Neural cell (in vitro differentiated cells): ENCODE measurements at regions not wholly inside any gene's neighbourhood (a gene's known extent, or its start where the extent isn't known, plus 50 kb on each side); places are given as distances from the start of the nearest gene placed in this dataset.

Source experiments
- H2AFZ ChIP-seq: fragments of 200-600, 300-800 bp; sonication (generic), shearing (Covaris generic); 2 replicates; pipeline ENCODE4 v1.6.0; 2014; ENCODE audit warnings: low read depth, mild to moderate bottlenecking, antibody characterized with exemption, low read length, moderate library complexity
- H3F3A ChIP-seq: fragments of 200-600 bp; shearing (Covaris generic); 2 replicates; pipeline ENCODE4 v1.6.1; 2016; ENCODE audit warnings: mild to moderate bottlenecking, moderate library complexity, mixed read lengths, antibody characterized with exemption, low read length; ENCODE audit not compliant: insufficient read depth, poor library complexity, severe bottlenecking
- H3K27ac ChIP-seq: fragments of 200-600, 300-800 bp; sonication (generic), shearing (Covaris generic); 2 replicates; pipeline ENCODE4 v1.5.1; 2014; ENCODE audit warnings: mild to moderate bottlenecking, low read length, moderate library complexity
- H3K27me3 ChIP-seq: fragments of 300-800, 200-600 bp; sonication (generic), shearing (Covaris generic); 2 replicates; pipeline ENCODE4 v1.6.0; 2014; ENCODE audit warnings: mild to moderate bottlenecking, low read depth, low read length, moderate library complexity; ENCODE audit not compliant: insufficient read depth
- H3K36me3 ChIP-seq: fragments of 300-800, 200-600 bp; sonication (generic), shearing (Covaris generic); 2 replicates; pipeline ENCODE4 v1.5.1; 2014; ENCODE audit warnings: mild to moderate bottlenecking, antibody characterized with exemption, low read length, moderate library complexity; ENCODE audit not compliant: insufficient read depth
- H3K4me2 ChIP-seq: fragments of 300-800, 200-600 bp; sonication (generic), shearing (Covaris generic); 2 replicates; pipeline ENCODE4 v1.6.0; 2014; ENCODE audit warnings: mild to moderate bottlenecking, low read length
- H3K4me3 ChIP-seq: fragments of 300-800, 200-600 bp; sonication (generic), shearing (Covaris generic); 2 replicates; pipeline ENCODE4 v1.5.1; 2014; ENCODE audit warnings: mild to moderate bottlenecking, low read length, moderate library complexity
- H3K79me2 ChIP-seq: fragments of 200-600 bp; shearing (Covaris generic); replicated peaks from 2 replicates; pipeline ENCODE4 v1.6.0; 2014; ENCODE audit warnings: mild to moderate bottlenecking, low read length, moderate library complexity; ENCODE audit not compliant: insufficient read depth
- H3K9ac ChIP-seq: fragments of 300-800, 200-600 bp; sonication (generic), shearing (Covaris generic); 2 replicates; pipeline ENCODE4 v1.6.1; 2016; ENCODE audit warnings: mild to moderate bottlenecking, low read length, mixed read lengths
- H3K9me2 ChIP-seq: fragments of 200-600 bp; shearing (Covaris generic); 2 replicates; pipeline ENCODE4 v1.6.1; 2016; ENCODE audit warnings: mild to moderate bottlenecking, low read length, mixed read lengths; ENCODE audit not compliant: insufficient read depth
- H3K9me3 ChIP-seq: fragments of 200-600, 300-800 bp; sonication (generic), shearing (Covaris generic); 2 replicates; pipeline ENCODE4 v1.6.1; 2016; ENCODE audit warnings: mild to moderate bottlenecking, mixed run types, low read length, moderate library complexity, mixed read lengths
- H4K20me1 ChIP-seq: fragments of 200-600 bp; shearing (Covaris generic); 2 replicates; pipeline ENCODE4 v1.6.1; 2016; ENCODE audit warnings: mild to moderate bottlenecking, mixed run types; ENCODE audit not compliant: insufficient read depth
- CTCF ChIP-seq: fragments of 450-650 bp; IDR thresholded peaks from 2 replicates; pipeline ENCODE4 v1.5.1; 2014; ENCODE audit warnings: antibody characterized with exemption, mild to moderate bottlenecking, moderate library complexity; ENCODE audit not compliant: poor library complexity, severe bottlenecking
- EP300 ChIP-seq: fragments of 450-650 bp; conservative IDR thresholded peaks from 2 replicates; pipeline ENCODE4 v1.6.1; 2014; ENCODE audit warnings: antibody characterized with exemption, mild to moderate bottlenecking, moderate library complexity; ENCODE audit not compliant: poor library complexity, severe bottlenecking
- EZH2 ChIP-seq: fragments of 200-600, 300-800 bp; shearing (Covaris generic), sonication (generic); IDR thresholded peaks from 2 replicates; pipeline ENCODE4 v1.6.1; 2014; ENCODE audit warnings: antibody characterized with exemption, low read length, borderline replicate concordance, mild to moderate bottlenecking; ENCODE audit not compliant: insufficient read depth, poor library complexity, severe bottlenecking
- POLR2AphosphoS5 ChIP-seq: IDR thresholded peaks from 2 replicates; pipeline ENCODE4 v1.6.1; 2012
- RAD21 ChIP-seq: fragments of 450-650 bp; conservative IDR thresholded peaks from 2 replicates; pipeline ENCODE4 v1.6.1; 2014; ENCODE audit warnings: antibody characterized with exemption, mild to moderate bottlenecking, moderate library complexity
- SMC3 ChIP-seq: fragments of 450-650 bp; conservative IDR thresholded peaks from 2 replicates; pipeline ENCODE4 v1.6.1; 2014; ENCODE audit warnings: antibody characterized with exemption, mild to moderate bottlenecking, moderate library complexity; ENCODE audit not compliant: poor library complexity
- TAF1 ChIP-seq: IDR thresholded peaks from 2 replicates; pipeline ENCODE4 v1.6.1; 2012; ENCODE audit warnings: low read depth
- TF ChIP-seq, protein P1 (sequence below): IDR thresholded peaks from 2 replicates; pipeline ENCODE4 v1.6.1; 2012; ENCODE audit warnings: borderline replicate concordance

DNA sequence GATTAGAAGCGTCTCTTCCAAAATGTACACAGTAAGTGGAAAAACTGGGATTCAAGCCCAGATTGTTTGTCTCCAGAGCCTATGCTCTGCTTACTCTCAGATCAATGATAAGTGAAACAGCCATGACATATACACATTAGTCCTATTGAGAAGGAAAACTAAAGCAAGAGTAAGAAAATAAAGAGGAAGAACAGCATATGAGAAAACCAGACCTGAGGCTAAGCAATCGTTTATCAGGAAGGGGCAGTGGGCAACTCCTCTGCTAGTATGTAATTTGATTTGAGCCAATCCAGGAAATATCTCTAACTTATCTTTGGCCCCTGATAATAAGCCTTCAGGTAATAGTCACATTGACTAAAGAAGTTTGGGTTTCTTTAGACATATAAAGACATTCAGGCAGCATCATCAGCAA, 789.9 kb upstream of the C9orf72 start (continued):
- TF ChIP-seq RAD21 (no peak), TAF1 (no peak)

DNA sequence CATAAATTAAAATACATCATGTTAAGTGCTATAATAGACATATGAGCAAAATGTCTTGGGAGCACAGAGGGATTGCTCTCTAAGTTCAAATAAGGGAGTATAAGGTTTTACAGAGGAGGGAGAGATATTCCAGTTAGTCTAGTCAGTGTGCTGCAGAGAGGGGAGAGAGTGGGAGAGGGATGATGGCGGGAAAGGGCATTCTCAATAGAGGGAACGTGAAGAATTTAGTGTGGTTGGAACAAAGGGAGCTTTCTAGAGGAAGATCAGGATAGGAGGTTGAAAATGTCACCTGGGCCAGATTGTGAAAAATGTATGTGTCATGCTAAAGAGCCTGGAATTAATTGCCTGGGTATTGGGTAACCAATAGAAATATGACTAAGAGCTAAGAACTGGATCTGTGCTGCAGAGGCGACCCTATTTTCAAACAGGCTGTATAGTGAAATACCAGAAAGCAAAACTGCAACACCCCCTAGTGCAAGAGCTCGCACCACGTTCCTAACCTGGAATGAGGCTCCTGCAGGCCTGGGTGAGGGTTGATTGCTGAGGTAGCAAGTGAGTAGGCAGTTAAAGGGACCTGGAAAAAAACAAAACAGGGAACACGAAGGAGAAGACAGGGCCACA, 791.8 kb upstream of the C9orf72 start:
- Histone ChIP-seq H2AFZ (no peak overlapping the region), H3K4me2 (no peak overlapping the region), H3K36me3 (no peaks in the 10 kb centered on the region)

DNA sequence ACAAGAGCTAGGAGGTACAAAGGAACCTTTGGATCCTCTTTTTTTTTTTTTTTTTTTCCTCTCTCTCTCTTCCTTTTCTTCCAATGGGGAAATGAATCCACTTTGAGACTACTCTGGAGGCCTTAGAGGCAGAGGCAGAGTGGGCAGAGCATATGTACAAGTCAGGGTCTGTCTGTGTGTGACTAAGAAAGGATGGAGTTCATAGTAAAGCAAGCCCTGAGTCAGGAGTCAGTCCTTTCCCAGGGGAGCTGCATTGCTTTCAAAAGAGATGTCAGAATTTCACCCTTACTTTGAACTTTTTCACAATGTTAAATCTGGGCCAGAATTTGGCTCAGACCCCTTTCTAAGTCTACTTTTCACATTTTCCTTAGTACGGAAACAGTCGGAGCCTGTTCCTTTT, 792.4 kb upstream of the C9orf72 start:
- H3F3A ChIP-seq: no peaks in the 10 kb centered on the region
- no peak overlapping the region for H3K4me3 ChIP-seq
- H3K27me3 ChIP-seq: no peaks in the 10 kb centered on the region
- H2AFZ ChIP-seq: no peak overlapping the region
- H3K9me3 ChIP-seq: no peaks in the 10 kb centered on the region
- H4K20me1 ChIP-seq: no peaks in the 10 kb centered on the region
- H3K27ac ChIP-seq: no peak overlapping the region
- TF ChIP-seq, protein P1, sequence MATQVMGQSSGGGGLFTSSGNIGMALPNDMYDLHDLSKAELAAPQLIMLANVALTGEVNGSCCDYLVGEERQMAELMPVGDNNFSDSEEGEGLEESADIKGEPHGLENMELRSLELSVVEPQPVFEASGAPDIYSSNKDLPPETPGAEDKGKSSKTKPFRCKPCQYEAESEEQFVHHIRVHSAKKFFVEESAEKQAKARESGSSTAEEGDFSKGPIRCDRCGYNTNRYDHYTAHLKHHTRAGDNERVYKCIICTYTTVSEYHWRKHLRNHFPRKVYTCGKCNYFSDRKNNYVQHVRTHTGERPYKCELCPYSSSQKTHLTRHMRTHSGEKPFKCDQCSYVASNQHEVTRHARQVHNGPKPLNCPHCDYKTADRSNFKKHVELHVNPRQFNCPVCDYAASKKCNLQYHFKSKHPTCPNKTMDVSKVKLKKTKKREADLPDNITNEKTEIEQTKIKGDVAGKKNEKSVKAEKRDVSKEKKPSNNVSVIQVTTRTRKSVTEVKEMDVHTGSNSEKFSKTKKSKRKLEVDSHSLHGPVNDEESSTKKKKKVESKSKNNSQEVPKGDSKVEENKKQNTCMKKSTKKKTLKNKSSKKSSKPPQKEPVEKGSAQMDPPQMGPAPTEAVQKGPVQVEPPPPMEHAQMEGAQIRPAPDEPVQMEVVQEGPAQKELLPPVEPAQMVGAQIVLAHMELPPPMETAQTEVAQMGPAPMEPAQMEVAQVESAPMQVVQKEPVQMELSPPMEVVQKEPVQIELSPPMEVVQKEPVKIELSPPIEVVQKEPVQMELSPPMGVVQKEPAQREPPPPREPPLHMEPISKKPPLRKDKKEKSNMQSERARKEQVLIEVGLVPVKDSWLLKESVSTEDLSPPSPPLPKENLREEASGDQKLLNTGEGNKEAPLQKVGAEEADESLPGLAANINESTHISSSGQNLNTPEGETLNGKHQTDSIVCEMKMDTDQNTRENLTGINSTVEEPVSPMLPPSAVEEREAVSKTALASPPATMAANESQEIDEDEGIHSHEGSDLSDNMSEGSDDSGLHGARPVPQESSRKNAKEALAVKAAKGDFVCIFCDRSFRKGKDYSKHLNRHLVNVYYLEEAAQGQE: no peak
- TF ChIP-seq EZH2: no peak
- H3K9ac ChIP-seq: no peak overlapping the region
- H3K79me2 ChIP-seq: no peaks in the 10 kb centered on the region
- H3K9me2 ChIP-seq: no peaks in the 10 kb centered on the region
- H3K4me2 ChIP-seq: no peak overlapping the region
- H3K36me3 ChIP-seq: no peaks in the 10 kb centered on the region

More for the DNA sequence above, 791.8 kb upstream of the C9orf72 start:
- Histone ChIP-seq H3K9me3 (no peaks in the 10 kb centered on the region), H4K20me1 (no peaks in the 10 kb centered on the region), H3K27ac (no peak overlapping the region), H3F3A (no peaks in the 10 kb centered on the region), H3K79me2 (no peaks in the 10 kb centered on the region), H3K9ac (no peak overlapping the region), H3K4me3 (no peak overlapping the region), H3K27me3 (no peaks in the 10 kb centered on the region), H3K9me2 (no peaks in the 10 kb centered on the region)
- no peak for TF ChIP-seq POLR2AphosphoS5
- TF ChIP-seq EZH2: no peak
- TF ChIP-seq CTCF: no peak
- no peak for TF ChIP-seq TAF1
- no peak for TF ChIP-seq SMC3
- no peak for TF ChIP-seq EP300
- TF ChIP-seq, protein P1: no peak
